ENCODE measurements at regions not wholly inside any gene's neighbourhood (a gene's known extent, or its start where the extent isn't known, plus 50 kb on each side); places are given as distances from the start of the nearest gene placed in this dataset.
A peak's percentile ranks its signal among the peaks of the same experiment; 100 is the strongest.

DNA sequence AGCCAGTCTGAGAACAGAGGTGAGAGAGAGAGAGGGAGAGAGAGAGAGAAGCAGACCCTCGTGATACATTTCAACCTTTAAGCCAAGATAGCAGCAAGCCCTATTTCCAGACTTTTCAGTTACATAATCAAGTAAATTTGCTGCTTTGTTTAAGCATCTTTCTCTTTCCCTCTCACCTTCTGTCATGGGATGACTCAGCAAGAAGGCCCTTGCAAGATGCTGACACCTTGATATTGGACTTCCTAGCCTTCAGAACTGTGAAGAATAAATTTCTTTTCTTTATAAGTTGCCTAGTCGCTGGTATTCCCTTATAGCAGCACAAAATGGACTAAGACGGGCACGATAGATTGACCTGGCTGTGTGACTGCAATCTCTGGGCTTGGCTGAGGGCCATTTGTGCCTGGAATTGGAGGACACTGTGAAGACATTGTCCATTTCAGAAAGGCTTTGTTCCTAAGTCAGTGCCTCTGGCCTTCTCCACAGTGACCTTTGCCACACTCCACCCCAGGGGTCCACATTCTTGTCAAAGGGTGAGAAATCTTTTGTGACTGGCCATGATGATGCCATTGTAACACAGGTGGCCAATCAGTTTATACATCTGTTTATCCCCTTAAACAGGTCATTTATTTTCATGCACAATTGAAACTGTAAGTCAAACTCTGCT lies 51.3 kb upstream of the ITSN2 start:
- DNase-seq (no peak), ATAC-seq (no peak)
- Mint-ChIP-seq H3K27ac (no peak overlapping the region), H3K9me3 (no peaks in the 10 kb centered on the region), H3K27me3 (peaks cover 9% of the 10 kb centered on the region), H3K36me3 (ENCODE audit: low read depth) (no peaks in the 10 kb centered on the region), H3K4me1 (ENCODE audit: low read depth) (no peaks in the 10 kb centered on the region), H3K4me3 (no peak overlapping the region)
- no peak for TF ChIP-seq CTCF (IDR thresholded peaks at IDR 0.05)
- intact Hi-C loops (cut with micrococcal nuclease): loop anchor here (2.0 kb wide), 1 partner anchor 415 kb away; no protein-coding TSS in a partner anchor
- ChIA-PET CTCF (interaction anchor here (1.2 to 4.9 kb wide), 13 partner anchors 10 to 718 kb away, joined by 3 to 94 read pairs (median 7); no protein-coding TSS in a partner anchor), POLR2A (no interaction called here)

- peaks cover 9% of the 10 kb centered on the region for H3K27me3 Mint-ChIP-seq
- no peaks in the 10 kb centered on the region for H3K36me3 Mint-ChIP-seq (ENCODE audit: low read depth)
- no peaks in the 10 kb centered on the region for H3K4me1 Mint-ChIP-seq (ENCODE audit: low read depth)
- ATAC-seq: no peak
- H3K9me3 Mint-ChIP-seq: no peaks in the 10 kb centered on the region
- H3K27ac Mint-ChIP-seq: no peak overlapping the region
- DNase-seq: no peak
- intact Hi-C loops (cut with micrococcal nuclease): loop anchor here (2.0 kb wide), 1 partner anchor 416 kb away; no protein-coding TSS in a partner anchor
- CTCF ChIA-PET: interaction anchor here (0.9 to 4.9 kb wide), 37 partner anchors 7 to 777 kb away, joined by 3 to 94 read pairs (median 4); no protein-coding TSS in a partner anchor
- TF ChIP-seq CTCF (IDR thresholded peaks at IDR 0.05): no peak
- POLR2A ChIA-PET: no interaction called here
- no peak overlapping the region for H3K4me3 Mint-ChIP-seq
These were observed 50.6 kb upstream of the ITSN2 start for GRCh38 chr2:24410976-24411375.

DNA sequence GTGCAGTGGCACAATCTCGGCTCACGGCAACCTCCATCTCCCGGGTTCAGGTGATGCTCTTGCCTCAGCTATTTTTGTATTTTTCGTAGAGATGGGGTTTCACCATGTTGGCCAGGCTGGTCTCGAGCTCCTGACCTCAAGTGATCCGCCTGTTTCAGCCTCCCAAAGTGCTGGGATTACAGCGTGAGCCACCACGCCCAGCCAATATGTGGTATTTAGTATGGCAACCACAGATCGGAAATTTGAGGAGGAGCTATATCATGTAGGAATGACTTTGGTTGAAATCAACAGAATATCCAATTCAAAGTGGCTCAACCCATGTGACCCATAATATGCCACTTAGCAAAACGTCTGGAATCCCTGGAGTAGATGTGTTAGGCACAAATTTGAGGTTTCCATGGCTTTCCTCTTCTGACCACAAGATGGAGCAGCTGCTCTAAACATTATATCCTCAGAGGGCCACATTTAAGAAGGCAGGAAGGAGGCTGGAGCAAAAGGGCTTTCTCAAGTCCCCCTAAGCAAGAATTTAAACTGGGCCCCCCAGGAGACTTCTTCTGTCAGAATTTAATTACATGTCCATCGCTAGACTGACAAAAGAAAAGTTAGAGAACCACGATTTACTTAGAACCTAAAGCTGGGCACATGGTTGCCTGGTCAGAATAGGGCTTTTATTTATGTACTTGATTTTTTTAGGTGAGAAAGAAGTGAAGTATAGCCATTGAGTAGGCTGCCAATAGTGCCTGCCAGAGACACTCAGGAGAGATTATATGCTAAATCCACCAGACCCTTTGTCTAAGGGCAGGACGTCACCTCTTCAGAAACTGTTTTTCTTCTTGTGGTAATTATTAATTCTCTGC lies 49.6 kb upstream of the ITSN2 start:
- Mint-ChIP-seq H3K9me3 (no peaks in the 10 kb centered on the region), H3K4me3 (no peak overlapping the region), H3K27ac (no peak overlapping the region), H3K36me3 (ENCODE audit: low read depth) (no peaks in the 10 kb centered on the region), H3K4me1 (ENCODE audit: low read depth) (no peaks in the 10 kb centered on the region), H3K27me3 (peaks cover 9% of the 10 kb centered on the region)
- CTCF ChIA-PET: interaction anchor here (0.6 to 4.9 kb wide), 64 partner anchors 8 to 778 kb away, joined by 3 to 94 read pairs (median 3); partner anchors contain the start of genes CENPO and PTRHD1
- intact Hi-C loops (cut with micrococcal nuclease): loop anchor here (2.0 kb wide), 1 partner anchor 417 kb away; no protein-coding TSS in a partner anchor
- POLR2A ChIA-PET: interaction anchor here (0.6 kb wide), 1 partner anchor 453 kb away, joined by 3 read pairs; no protein-coding TSS in a partner anchor
- peak; percentile 87 for ATAC-seq
- DNase-seq: peak; percentile 48
- TF ChIP-seq CTCF (IDR thresholded peaks at IDR 0.05): peak; percentile 90

All from activated CD8-positive, alpha-beta T cell treated with anti-CD3 and anti-CD28 coated beads for 36 hours (primary cell).